ENCODE measurements at regions not wholly inside any gene's neighbourhood (a gene's known extent, or its start where the extent isn't known, plus 50 kb on each side); places are given as distances from the start of the nearest gene placed in this dataset.

- POLR2A ChIA-PET (ENCODE audit: low non-redundant PET): no interaction called here
- CTCF ChIA-PET: no interaction called here
- Histone ChIP-seq H3K9me3 (ENCODE audit: low read depth, low read length, poor library complexity, severe bottlenecking) (no peaks in the 10 kb centered on the region), H3K4me1 (ENCODE audit: insufficient read depth, low read length, poor library complexity, severe bottlenecking) (no peaks in the 10 kb centered on the region), H3K4me3 (ENCODE audit: low read depth, low read length, poor library complexity, severe bottlenecking) (no peak overlapping the region), H3K36me3 (ENCODE audit: insufficient read depth, low read length, poor library complexity, severe bottlenecking) (no peaks in the 10 kb centered on the region), H3K27me3 (replicated peaks; ENCODE audit: insufficient read depth, low read depth, low read length, poor library complexity) (no peaks in the 10 kb centered on the region), H3K27ac (ENCODE audit: low read depth, low read length, poor library complexity, severe bottlenecking) (no peak overlapping the region)
- no peak for DNase-seq (ENCODE audit: low spot score)
- intact Hi-C loops (cut with micrococcal nuclease; ENCODE audit: unreplicated experiment): no loop called here
- no TSS peak for BruUV-seq (replicated peaks)
- no peak for TF ChIP-seq CTCF (conservative IDR thresholded peaks at IDR 0.05; ENCODE audit: low read depth, low read length)
- no peak for TF ChIP-seq EZH2 (IDR thresholded peaks at IDR 0.05; ENCODE audit: borderline replicate concordance, low read depth, low read length, poor library complexity, severe bottlenecking)
These were observed 702.8 kb upstream of the SLC39A10 start for GRCh38 chr2:194954218-194954617.

GRCh38 chr2:194946826-194947225, 710.2 kb upstream of the SLC39A10 start:
- no peak overlapping the region for H3K27ac ChIP-seq (ENCODE audit: low read depth, low read length, poor library complexity, severe bottlenecking)
- H3K4me3 ChIP-seq (ENCODE audit: low read depth, low read length, poor library complexity, severe bottlenecking): no peak overlapping the region
- H3K9me3 ChIP-seq (ENCODE audit: low read depth, low read length, poor library complexity, severe bottlenecking): no peaks in the 10 kb centered on the region
- H3K4me1 ChIP-seq (ENCODE audit: insufficient read depth, low read length, poor library complexity, severe bottlenecking): no peaks in the 10 kb centered on the region
- H3K27me3 ChIP-seq (replicated peaks; ENCODE audit: insufficient read depth, low read depth, low read length, poor library complexity): no peaks in the 10 kb centered on the region
- POLR2A ChIA-PET (ENCODE audit: low non-redundant PET): no interaction called here
- H3K36me3 ChIP-seq (ENCODE audit: insufficient read depth, low read length, poor library complexity, severe bottlenecking): no peaks in the 10 kb centered on the region
- no peak for DNase-seq (ENCODE audit: low spot score)
- intact Hi-C loops (cut with micrococcal nuclease; ENCODE audit: unreplicated experiment): no loop called here
- CTCF ChIA-PET: no interaction called here
- no peak for TF ChIP-seq CTCF (conservative IDR thresholded peaks at IDR 0.05; ENCODE audit: low read depth, low read length)
- no peak for TF ChIP-seq EZH2 (IDR thresholded peaks at IDR 0.05; ENCODE audit: borderline replicate concordance, low read depth, low read length, poor library complexity, severe bottlenecking)
- no TSS peak for BruUV-seq (replicated peaks)

- no peak for DNase-seq (ENCODE audit: low spot score)
These were observed 719.0 kb upstream of the SLC39A10 start for GRCh38 chr2:194938066-194938465.

More at GRCh38 chr2:194938066-194938465, 719.0 kb upstream of the SLC39A10 start:
- no peak for TF ChIP-seq EZH2 (IDR thresholded peaks at IDR 0.05; ENCODE audit: borderline replicate concordance, low read depth, low read length, poor library complexity, severe bottlenecking)
- no peak for TF ChIP-seq CTCF (conservative IDR thresholded peaks at IDR 0.05; ENCODE audit: low read depth, low read length)
- ChIA-PET POLR2A (ENCODE audit: low non-redundant PET) (no interaction called here), CTCF (no interaction called here)
- no peak overlapping the region for H3K27ac ChIP-seq (ENCODE audit: low read depth, low read length, poor library complexity, severe bottlenecking)
- intact Hi-C loops (cut with micrococcal nuclease; ENCODE audit: unreplicated experiment): no loop called here
- no peaks in the 10 kb centered on the region for H3K9me3 ChIP-seq (ENCODE audit: low read depth, low read length, poor library complexity, severe bottlenecking)
- no peaks in the 10 kb centered on the region for H3K27me3 ChIP-seq (replicated peaks; ENCODE audit: insufficient read depth, low read depth, low read length, poor library complexity)
- no TSS peak for BruUV-seq (replicated peaks)
- no peaks in the 10 kb centered on the region for H3K4me1 ChIP-seq (ENCODE audit: insufficient read depth, low read length, poor library complexity, severe bottlenecking)
- H3K4me3 ChIP-seq (ENCODE audit: low read depth, low read length, poor library complexity, severe bottlenecking): no peak overlapping the region
- no peaks in the 10 kb centered on the region for H3K36me3 ChIP-seq (ENCODE audit: insufficient read depth, low read length, poor library complexity, severe bottlenecking)
